Hepatocyte (in vitro differentiated cells): ENCODE measurements at regions not wholly inside any gene's neighbourhood (a gene's known extent, or its start where the extent isn't known, plus 50 kb on each side); places are given as distances from the start of the nearest gene placed in this dataset.

ENCODE experiments used
- DNase-seq: peaks from one replicate; pipeline ENCODE4 v3.0.0-alpha.2; 2016; ENCODE audit warnings: low spot score
- H2AFZ ChIP-seq: fragments of 200-600 bp; sonication (generic); 2 replicates; pipeline ENCODE4 v1.6.0; 2016; ENCODE audit warnings: antibody characterized with exemption, mild to moderate bottlenecking
- H3K27ac ChIP-seq: fragments of 200-600 bp; sonication (generic); 2 replicates; pipeline ENCODE4 v1.5.1; 2016; ENCODE audit warnings: mild to moderate bottlenecking
- H3K27me3 ChIP-seq: fragments of 200-600 bp; sonication (generic); 2 replicates; pipeline ENCODE4 v1.6.1; 2016
- H3K36me3 ChIP-seq: fragments of 200-600 bp; sonication (generic); replicated peaks from 2 replicates; pipeline ENCODE4 v1.5.1; 2016; ENCODE audit warnings: low read depth; ENCODE audit not compliant: insufficient read depth
- H3K4me1 ChIP-seq: fragments of 200-600 bp; sonication (generic); 2 replicates; pipeline ENCODE4 v1.5.1; 2016; ENCODE audit warnings: mild to moderate bottlenecking, moderate library complexity; ENCODE audit not compliant: insufficient read depth
- H3K4me2 ChIP-seq: fragments of 200-600 bp; sonication (generic); 2 replicates; pipeline ENCODE4 v1.6.0; 2016
- H3K4me3 ChIP-seq: fragments of 200-600 bp; sonication (generic); 2 replicates; pipeline ENCODE4 v1.5.1; 2016; ENCODE audit warnings: mild to moderate bottlenecking
- H3K79me2 ChIP-seq: fragments of 200-600 bp; sonication (generic); 2 replicates; pipeline ENCODE4 v1.6.0; 2017; ENCODE audit warnings: mild to moderate bottlenecking
- H3K9me2 ChIP-seq: fragments of 200-600 bp; sonication (generic); replicated peaks from 2 replicates; pipeline ENCODE4 v1.6.0; 2017; ENCODE audit warnings: mild to moderate bottlenecking; ENCODE audit not compliant: insufficient read depth
- H3K9me3 ChIP-seq: fragments of 200-600 bp; sonication (generic); 2 replicates; pipeline ENCODE4 v1.5.1; 2016; ENCODE audit warnings: low read depth, mild to moderate bottlenecking
- H4K20me1 ChIP-seq: fragments of 200-600 bp; sonication (generic); 2 replicates; pipeline ENCODE4 v1.6.0; 2016; ENCODE audit warnings: mild to moderate bottlenecking; ENCODE audit not compliant: insufficient read depth, poor library complexity, severe bottlenecking
- CTCF ChIP-seq: fragments of 200-600 bp; sonication (generic); IDR thresholded peaks from 2 replicates; pipeline ENCODE4 v1.5.1; 2016; ENCODE audit warnings: antibody characterized with exemption, mild to moderate bottlenecking; ENCODE audit not compliant: poor library complexity
- EZH2 ChIP-seq: fragments of 200-600 bp; sonication (generic); IDR thresholded peaks from 2 replicates; pipeline ENCODE4 v1.6.1; 2016; ENCODE audit warnings: antibody characterized with exemption, mild to moderate bottlenecking, borderline replicate concordance
- EZH2phosphoT487 ChIP-seq: fragments of 200-600 bp; sonication (generic); IDR thresholded peaks from one replicate; pipeline ENCODE4 v1.6.1; 2018; ENCODE audit warnings: antibody characterized with exemption, mild to moderate bottlenecking, low read depth, moderate library complexity; ENCODE audit not compliant: unreplicated experiment, severe bottlenecking
- WGBS: methylation state at CpG from one replicate; pipeline ENCODE4 v1.1.6; 2016; ENCODE audit warnings: low lambda C conversion rate; ENCODE audit errors: missing lambda C conversion rate; 5-methylcytosine and 5-hydroxymethylcytosine counted together

GRCh38 chr5:141746395-141746794, 64.4 kb upstream of the ARAP3 start:
- TF ChIP-seq EZH2phosphoT487: no peak
- TF ChIP-seq EZH2: no peak
- no peak for TF ChIP-seq CTCF
- no peak overlapping the region for H3K4me2 ChIP-seq
- no peak overlapping the region for H3K4me3 ChIP-seq
- H3K27ac ChIP-seq: no peak overlapping the region
- H3K79me2 ChIP-seq: no peaks in the 10 kb centered on the region
- H3K9me2 ChIP-seq: no peaks in the 10 kb centered on the region
- no peak for DNase-seq
- H4K20me1 ChIP-seq: no peaks in the 10 kb centered on the region
- no peaks in the 10 kb centered on the region for H3K4me1 ChIP-seq
- no peaks in the 10 kb centered on the region for H3K9me3 ChIP-seq
- WGBS: 93% methylated on average over 2 of the region's 2 CpGs
- peaks cover 5% of the 10 kb centered on the region for H3K27me3 ChIP-seq
- no peak overlapping the region for H2AFZ ChIP-seq
- no peaks in the 10 kb centered on the region for H3K36me3 ChIP-seq

DNA sequence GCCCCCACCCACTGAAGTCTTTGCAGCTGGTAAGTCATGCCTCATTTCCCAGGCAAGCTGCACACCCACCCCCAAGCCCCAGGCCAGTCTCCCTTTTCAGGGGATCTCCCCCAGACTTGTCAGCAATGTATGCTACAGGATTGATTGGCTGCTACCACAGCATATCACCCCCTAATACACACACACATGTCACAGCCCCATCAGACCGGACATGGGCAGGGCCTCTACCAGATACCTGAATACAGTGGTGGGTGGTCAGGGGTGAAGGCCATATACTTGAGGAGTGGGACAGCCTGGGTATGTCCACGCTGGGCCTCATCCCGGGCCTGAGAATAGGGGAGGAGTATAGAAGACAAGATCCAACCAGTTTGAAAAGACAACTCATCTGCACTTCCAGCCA, 63.4 kb upstream of the ARAP3 start:
- H3K36me3 ChIP-seq: no peaks in the 10 kb centered on the region
- no peak for DNase-seq

GRCh38 chr5:141743866-141744272, 61.8 kb upstream of the ARAP3 start:
- 21% methylated on average over 4 of the region's 4 CpGs for WGBS
- Histone ChIP-seq H3K4me2 (no peak overlapping the region), H3K4me3 (no peak overlapping the region)

More for the DNA sequence above, 63.4 kb upstream of the ARAP3 start:
- peaks cover under 1% of the 10 kb centered on the region for H3K27me3 ChIP-seq
- H3K4me3 ChIP-seq: no peak overlapping the region
- no peak overlapping the region for H3K4me2 ChIP-seq
- no peak overlapping the region for H2AFZ ChIP-seq
- no peak for TF ChIP-seq CTCF
- no peak for TF ChIP-seq EZH2
- TF ChIP-seq EZH2phosphoT487: no peak
- H3K4me1 ChIP-seq: no peaks in the 10 kb centered on the region
- no peaks in the 10 kb centered on the region for H3K79me2 ChIP-seq
- no peak overlapping the region for H3K27ac ChIP-seq
- 99% methylated on average over 3 of the region's 3 CpGs for WGBS
- no peaks in the 10 kb centered on the region for H3K9me2 ChIP-seq
- no peaks in the 10 kb centered on the region for H4K20me1 ChIP-seq
- no peaks in the 10 kb centered on the region for H3K9me3 ChIP-seq

More at GRCh38 chr5:141743866-141744272, 61.8 kb upstream of the ARAP3 start:
- Histone ChIP-seq H3K79me2 (no peaks in the 10 kb centered on the region), H3K27ac (no peak overlapping the region), H2AFZ (no peak overlapping the region), H3K4me1 (no peaks in the 10 kb centered on the region), H3K27me3 (peaks cover 4% of the 10 kb centered on the region), H3K9me2 (no peaks in the 10 kb centered on the region), H3K36me3 (no peaks in the 10 kb centered on the region), H4K20me1 (no peaks in the 10 kb centered on the region), H3K9me3 (no peaks in the 10 kb centered on the region)
- TF ChIP-seq EZH2: no peak
- TF ChIP-seq CTCF: no peak
- TF ChIP-seq EZH2phosphoT487: no peak
- no peak for DNase-seq
